Inferior parietal cortex (tissue), 1 donor: ENCODE measurements at regions not wholly inside any gene's neighbourhood (a gene's known extent, or its start where the extent isn't known, plus 50 kb on each side); places are given as distances from the start of the nearest gene placed in this dataset.

Experiments
- DNase-seq: peaks from one replicate; pipeline ENCODE4 v3.0.0-alpha.2; 2016; ENCODE audit errors: extremely low spot score

- no peak for DNase-seq
Measured at GRCh38 chr4:180103794-180104193, 2139.4 kb upstream of the TENM3 start.

GRCh38 chr4:180105362-180105761 is 2137.8 kb upstream of the TENM3 start:
- no peak for DNase-seq

- DNase-seq: no peak
Measured at GRCh38 chr4:180106122-180106521, 2137.1 kb upstream of the TENM3 start.

GRCh38 chr4:180106997-180107396 is 2136.2 kb upstream of the TENM3 start:
- no peak for DNase-seq

GRCh38 chr4:180116840-180117239 is 2126.4 kb upstream of the TENM3 start:
- no peak for DNase-seq

GRCh38 chr4:180120068-180120467 is 2123.1 kb upstream of the TENM3 start:
- DNase-seq: no peak

- DNase-seq: no peak
Measured at GRCh38 chr4:180134091-180134866, 2108.9 kb upstream of the TENM3 start.

- no peak for DNase-seq
Measured at GRCh38 chr4:180141734-180142133, 2101.5 kb upstream of the TENM3 start.

GRCh38 chr4:180148737-180149136 is 2094.5 kb upstream of the TENM3 start:
- DNase-seq: no peak

GRCh38 chr4:180150818-180151217 is 2092.4 kb upstream of the TENM3 start:
- peak; percentile 21 for DNase-seq

GRCh38 chr4:180152831-180153230 is 2090.4 kb upstream of the TENM3 start:
- no peak for DNase-seq

GRCh38 chr4:180153587-180153986 is 2089.6 kb upstream of the TENM3 start:
- no peak for DNase-seq

GRCh38 chr4:180156684-180157083 is 2086.5 kb upstream of the TENM3 start:
- no peak for DNase-seq

- DNase-seq: no peak
Measured at GRCh38 chr4:180160195-180160983, 2082.8 kb upstream of the TENM3 start.

- no peak for DNase-seq
Measured at GRCh38 chr4:180164799-180165198, 2078.4 kb upstream of the TENM3 start.

GRCh38 chr4:180169394-180169793 is 2073.8 kb upstream of the TENM3 start:
- no peak for DNase-seq

GRCh38 chr4:180169966-180170365 is 2073.2 kb upstream of the TENM3 start:
- DNase-seq: no peak

- no peak for DNase-seq
Measured at GRCh38 chr4:180179146-180179545, 2064.1 kb upstream of the TENM3 start.

GRCh38 chr4:180189666-180190065 is 2053.5 kb upstream of the TENM3 start:
- DNase-seq: no peak

- no peak for DNase-seq
Measured at GRCh38 chr4:180190382-180190781, 2052.8 kb upstream of the TENM3 start.

GRCh38 chr4:180197471-180197870 is 2045.7 kb upstream of the TENM3 start:
- no peak for DNase-seq

- DNase-seq: no peak
Measured at GRCh38 chr4:180203349-180203748, 2039.9 kb upstream of the TENM3 start.

GRCh38 chr4:180205276-180205675 is 2037.9 kb upstream of the TENM3 start:
- no peak for DNase-seq
